ENCODE measurements at regions not wholly inside any gene's neighbourhood (a gene's known extent, or its start where the extent isn't known, plus 50 kb on each side); places are given as distances from the start of the nearest gene placed in this dataset.

GRCh38 chr12:92606956-92607355, 95.8 kb upstream of the PLEKHG7 start:
- Histone ChIP-seq H3K4me3 (no peak overlapping the region), H3K9me3 (no peaks in the 10 kb centered on the region), H3K27ac (no peak overlapping the region), H3K4me1 (peaks cover 22% of the 10 kb centered on the region), H3K27me3 (ENCODE audit: low read depth) (no peaks in the 10 kb centered on the region), H3K36me3 (no peaks in the 10 kb centered on the region)
- no peak for TF ChIP-seq CTCF (IDR thresholded peaks at IDR 0.05)
- DNase-seq: no peak
- no peak for ATAC-seq
- intact Hi-C loops (cut with DNase I): no loop called here

GRCh38 chr12:92605621-92606170, 97.1 kb upstream of the PLEKHG7 start:
- Histone ChIP-seq H3K27ac (no peak overlapping the region), H3K36me3 (no peaks in the 10 kb centered on the region), H3K4me1 (peaks cover 22% of the 10 kb centered on the region), H3K9me3 (no peaks in the 10 kb centered on the region), H3K27me3 (ENCODE audit: low read depth) (no peaks in the 10 kb centered on the region), H3K4me3 (no peak overlapping the region)
- ATAC-seq (no peak), DNase-seq (no peak)
- intact Hi-C loops (cut with DNase I): no loop called here
- no peak for TF ChIP-seq CTCF (IDR thresholded peaks at IDR 0.05)

- Histone ChIP-seq H3K4me1 (peaks cover 22% of the 10 kb centered on the region), H3K36me3 (no peaks in the 10 kb centered on the region), H3K4me3 (no peak overlapping the region), H3K27me3 (ENCODE audit: low read depth) (no peaks in the 10 kb centered on the region), H3K27ac (no peak overlapping the region), H3K9me3 (peaks cover 7% of the 10 kb centered on the region)
- TF ChIP-seq CTCF (IDR thresholded peaks at IDR 0.05): no peak
- no peak for DNase-seq
- ATAC-seq: no peak
- intact Hi-C loops (cut with DNase I): no loop called here
Observed at GRCh38 chr12:92604786-92605185, 98.0 kb upstream of the PLEKHG7 start.

- Histone ChIP-seq H3K36me3 (no peaks in the 10 kb centered on the region), H3K27ac (no peak overlapping the region), H3K4me1 (peaks cover 22% of the 10 kb centered on the region), H3K27me3 (ENCODE audit: low read depth) (no peaks in the 10 kb centered on the region), H3K4me3 (no peak overlapping the region), H3K9me3 (peaks cover 14% of the 10 kb centered on the region)
- DNase-seq (no peak), ATAC-seq (peak; percentile 39 to 51)
- TF ChIP-seq CTCF (IDR thresholded peaks at IDR 0.05): no peak
- intact Hi-C loops (cut with DNase I): no loop called here
Observed at GRCh38 chr12:92603741-92604432, 98.9 kb upstream of the PLEKHG7 start.

GRCh38 chr12:92602930-92603623, 99.7 kb upstream of the PLEKHG7 start:
- no peak for DNase-seq
- Histone ChIP-seq H3K27ac (no peak overlapping the region), H3K4me3 (no peak overlapping the region), H3K9me3 (peaks cover 14% of the 10 kb centered on the region), H3K27me3 (ENCODE audit: low read depth) (no peaks in the 10 kb centered on the region), H3K4me1 (peaks cover 19% of the 10 kb centered on the region), H3K36me3 (no peaks in the 10 kb centered on the region)
- intact Hi-C loops (cut with DNase I): no loop called here
- ATAC-seq: no peak
- TF ChIP-seq CTCF (IDR thresholded peaks at IDR 0.05): no peak

All from lower lobe of right lung (tissue), 2 donors.